KMS-11 (cell line): ENCODE measurements at regions not wholly inside any gene's neighbourhood (a gene's known extent, or its start where the extent isn't known, plus 50 kb on each side); places are given as distances from the start of the nearest gene placed in this dataset.

ENCODE experiments used
- H2AFZ ChIP-seq: fragments of 200-600 bp; sonication (generic); 2 replicates; pipeline ENCODE4 v1.6.1; 2016; ENCODE audit warnings: antibody characterized with exemption, mixed run types, low read depth
- H3K27ac ChIP-seq: fragments of 200-600 bp; sonication (generic); 2 replicates; pipeline ENCODE4 v1.6.1; 2016; ENCODE audit warnings: mild to moderate bottlenecking, mixed run types
- H3K27me3 ChIP-seq: fragments of 200-600 bp; sonication (generic); 2 replicates; pipeline ENCODE4 v1.6.1; 2017; ENCODE audit warnings: mild to moderate bottlenecking, low read depth, mixed run types, moderate library complexity; ENCODE audit not compliant: insufficient read depth
- H3K36me3 ChIP-seq: fragments of 200-600 bp; sonication (generic); 2 replicates; pipeline ENCODE4 v1.6.1; 2017; ENCODE audit warnings: mild to moderate bottlenecking, mixed run types; ENCODE audit not compliant: insufficient read depth
- H3K4me1 ChIP-seq: fragments of 200-600 bp; sonication (generic); 2 replicates; pipeline ENCODE4 v1.6.1; 2016; ENCODE audit warnings: mild to moderate bottlenecking, low read depth, mixed run types; ENCODE audit not compliant: poor library complexity, severe bottlenecking
- H3K4me2 ChIP-seq: fragments of 200-600 bp; sonication (generic); 2 replicates; pipeline ENCODE4 v1.7.0; 2016; ENCODE audit warnings: mild to moderate bottlenecking, mixed run types
- H3K4me3 ChIP-seq: fragments of 200-600 bp; sonication (generic); IDR thresholded peaks from 2 replicates; pipeline ENCODE4 v1.6.1; 2017; ENCODE audit warnings: low read depth, low read length, mixed read lengths; ENCODE audit not compliant: insufficient read depth
- H3K79me2 ChIP-seq: fragments of 200-600 bp; sonication (generic); 2 replicates; pipeline ENCODE4 v1.6.1; 2016; ENCODE audit warnings: low read depth, mixed run types; ENCODE audit not compliant: insufficient read depth
- H3K9ac ChIP-seq: fragments of 200-600 bp; sonication (generic); 2 replicates; pipeline ENCODE4 v1.6.1; 2016; ENCODE audit warnings: mild to moderate bottlenecking, mixed run types
- H4K20me1 ChIP-seq: fragments of 200-600 bp; sonication (generic); 2 replicates; pipeline ENCODE4 v1.6.1; 2016; ENCODE audit warnings: mild to moderate bottlenecking, mixed run types; ENCODE audit not compliant: insufficient read depth
- CTCF ChIP-seq: fragments of 200-600 bp; sonication (generic); conservative IDR thresholded peaks from 2 replicates; pipeline ENCODE4 v1.6.1; 2017; ENCODE audit warnings: low read depth, mild to moderate bottlenecking, antibody characterized with exemption, low read length, moderate library complexity, mixed read lengths

- H3K9ac ChIP-seq, result no peak overlapping the region
- no peak overlapping the region for H3K4me3 ChIP-seq
- no peaks in the 10 kb centered on the region for H3K36me3 ChIP-seq
- TF ChIP-seq CTCF, result no peak
- no peak overlapping the region for H2AFZ ChIP-seq
- no peaks in the 10 kb centered on the region for H3K79me2 ChIP-seq
- H3K27ac ChIP-seq, result no peak overlapping the region
- H3K27me3 ChIP-seq, result no peaks in the 10 kb centered on the region
- H4K20me1 ChIP-seq, result no peaks in the 10 kb centered on the region
- no peaks in the 10 kb centered on the region for H3K4me1 ChIP-seq
- H3K4me2 ChIP-seq, result no peak overlapping the region
Measured at GRCh38 chr10:20633714-20634113, 263.4 kb downstream of the NEBL start.

GRCh38 chr10:20632696-20633095 is 264.4 kb downstream of the NEBL start:
- no peaks in the 10 kb centered on the region for H3K27me3 ChIP-seq
- no peak overlapping the region for H3K9ac ChIP-seq
- H3K4me3 ChIP-seq, result no peak overlapping the region
- H3K4me1 ChIP-seq, result no peaks in the 10 kb centered on the region
- no peak overlapping the region for H3K4me2 ChIP-seq
- H2AFZ ChIP-seq, result no peak overlapping the region
- H4K20me1 ChIP-seq, result no peaks in the 10 kb centered on the region
- no peak overlapping the region for H3K27ac ChIP-seq
- H3K79me2 ChIP-seq, result no peaks in the 10 kb centered on the region
- H3K36me3 ChIP-seq, result no peaks in the 10 kb centered on the region
- no peak for TF ChIP-seq CTCF

- Histone ChIP-seq H4K20me1 (no peaks in the 10 kb centered on the region; the same call in 1 of the 2 replicates), H3K4me2 (no peak overlapping the region), H3K79me2 (no peaks in the 10 kb centered on the region), H3K9ac (no peak overlapping the region), H3K36me3 (no peaks in the 10 kb centered on the region), H3K4me3 (no peak overlapping the region), H3K4me1 (no peaks in the 10 kb centered on the region), H3K27ac (no peak overlapping the region), H3K27me3 (no peaks in the 10 kb centered on the region), H2AFZ (no peak overlapping the region)
- no peak for TF ChIP-seq CTCF
Measured at GRCh38 chr10:20631229-20631628, 265.9 kb downstream of the NEBL start.

- no peak overlapping the region for H3K4me2 ChIP-seq
- no peaks in the 10 kb centered on the region for H3K79me2 ChIP-seq
- no peak overlapping the region for H3K4me3 ChIP-seq
- H3K27me3 ChIP-seq, result no peaks in the 10 kb centered on the region
- H3K27ac ChIP-seq, result no peak overlapping the region
- no peaks in the 10 kb centered on the region; the same call in 1 of the 2 replicates for H4K20me1 ChIP-seq
- TF ChIP-seq CTCF, result no peak
- H2AFZ ChIP-seq, result no peak overlapping the region
- H3K36me3 ChIP-seq, result no peaks in the 10 kb centered on the region
- no peak overlapping the region for H3K9ac ChIP-seq
- H3K4me1 ChIP-seq, result no peaks in the 10 kb centered on the region
Measured at GRCh38 chr10:20630092-20630643, 266.9 kb downstream of the NEBL start.
